PFSK-1 (cell line): ENCODE measurements at regions not wholly inside any gene's neighbourhood (a gene's known extent, or its start where the extent isn't known, plus 50 kb on each side); places are given as distances from the start of the nearest gene placed in this dataset.

Experiments
- FOXP2 ChIP-seq: optimal IDR thresholded peaks from 2 replicates; pipeline ENCODE3; 2011; ENCODE audit warnings: borderline replicate concordance, control low read depth, inconsistent platforms; ENCODE audit not compliant: insufficient read depth; ENCODE audit errors: extremely low read length, extremely low read depth
- POLR2AphosphoS5 ChIP-seq: IDR thresholded peaks from 2 replicates; pipeline ENCODE4 v1.6.1; 2012; ENCODE audit warnings: low read depth, mild to moderate bottlenecking, control low read depth, low read length, moderate library complexity
- REST ChIP-seq, 2 experiments: IDR thresholded peaks; 2 replicates each; pipeline versions ENCODE4 v1.6.1 to v1.8.0; 2011 to 2012; ENCODE audit warnings: low read depth in 2 of 2, low read length in 2 of 2, control low read depth in 1 of 2, inconsistent platforms in 1 of 2, mild to moderate bottlenecking in 1 of 2, moderate library complexity in 1 of 2; ENCODE audit not compliant: insufficient read depth in 1 of 2
- SIN3A ChIP-seq: IDR thresholded peaks from 2 replicates; pipeline ENCODE4 v1.6.1; 2012; ENCODE audit warnings: mild to moderate bottlenecking, low read length, moderate library complexity, borderline replicate concordance; ENCODE audit not compliant: insufficient read depth
- TAF1 ChIP-seq: IDR thresholded peaks from 2 replicates; pipeline ENCODE4 v1.6.1; 2012; ENCODE audit warnings: low read length, control low read depth, borderline replicate concordance; ENCODE audit not compliant: insufficient read depth

- TF ChIP-seq REST (IDR thresholded peaks at IDR 0.05; ENCODE audit: insufficient read depth in 1 of 2, low read depth in 2 of 2, low read length in 2 of 2) (no peak), POLR2AphosphoS5 (no peak), FOXP2 (no peak), SIN3A (no peak), TAF1 (no peak)
Observed at GRCh38 chr6:146989860-146990259, 214.4 kb upstream of the STXBP5 start.

GRCh38 chr6:146990284-146990683 lies 213.9 kb upstream of the STXBP5 start:
- TF ChIP-seq FOXP2, result no peak
- TF ChIP-seq REST (IDR thresholded peaks at IDR 0.05; ENCODE audit: insufficient read depth in 1 of 2, low read depth in 2 of 2, low read length in 2 of 2), result no peak
- TF ChIP-seq TAF1, result no peak
- TF ChIP-seq POLR2AphosphoS5, result no peak
- no peak for TF ChIP-seq SIN3A

- TF ChIP-seq POLR2AphosphoS5 (no peak), REST (IDR thresholded peaks at IDR 0.05; ENCODE audit: insufficient read depth in 1 of 2, low read depth in 2 of 2, low read length in 2 of 2) (no peak), FOXP2 (no peak), TAF1 (no peak), SIN3A (no peak)
Observed at GRCh38 chr6:146990821-146991798, 213.1 kb upstream of the STXBP5 start.

- TF ChIP-seq SIN3A, result no peak
- no peak for TF ChIP-seq REST (IDR thresholded peaks at IDR 0.05; ENCODE audit: insufficient read depth in 1 of 2, low read depth in 2 of 2, low read length in 2 of 2)
- no peak for TF ChIP-seq FOXP2
- TF ChIP-seq POLR2AphosphoS5, result no peak
- TF ChIP-seq TAF1, result no peak
Observed at GRCh38 chr6:146997062-146997461, 207.2 kb upstream of the STXBP5 start.

GRCh38 chr6:146999766-147000165 lies 204.5 kb upstream of the STXBP5 start:
- no peak for TF ChIP-seq POLR2AphosphoS5
- TF ChIP-seq TAF1, result no peak
- TF ChIP-seq REST (IDR thresholded peaks at IDR 0.05; ENCODE audit: insufficient read depth in 1 of 2, low read depth in 2 of 2, low read length in 2 of 2), result no peak
